ENCODE measurements at regions not wholly inside any gene's neighbourhood (a gene's known extent, or its start where the extent isn't known, plus 50 kb on each side); places are given as distances from the start of the nearest gene placed in this dataset.

- ATAC-seq (no peak), DNase-seq (ENCODE audit: low spot score in 2 of 2) (no peak)
- Mint-ChIP-seq H3K36me3 (no peaks in the 10 kb centered on the region), H3K9me3 (no peaks in the 10 kb centered on the region), H3K27ac (no peak overlapping the region)
Observed at GRCh38 chr3:107428051-107428858, 51.0 kb downstream of the CCDC54 start.

DNA sequence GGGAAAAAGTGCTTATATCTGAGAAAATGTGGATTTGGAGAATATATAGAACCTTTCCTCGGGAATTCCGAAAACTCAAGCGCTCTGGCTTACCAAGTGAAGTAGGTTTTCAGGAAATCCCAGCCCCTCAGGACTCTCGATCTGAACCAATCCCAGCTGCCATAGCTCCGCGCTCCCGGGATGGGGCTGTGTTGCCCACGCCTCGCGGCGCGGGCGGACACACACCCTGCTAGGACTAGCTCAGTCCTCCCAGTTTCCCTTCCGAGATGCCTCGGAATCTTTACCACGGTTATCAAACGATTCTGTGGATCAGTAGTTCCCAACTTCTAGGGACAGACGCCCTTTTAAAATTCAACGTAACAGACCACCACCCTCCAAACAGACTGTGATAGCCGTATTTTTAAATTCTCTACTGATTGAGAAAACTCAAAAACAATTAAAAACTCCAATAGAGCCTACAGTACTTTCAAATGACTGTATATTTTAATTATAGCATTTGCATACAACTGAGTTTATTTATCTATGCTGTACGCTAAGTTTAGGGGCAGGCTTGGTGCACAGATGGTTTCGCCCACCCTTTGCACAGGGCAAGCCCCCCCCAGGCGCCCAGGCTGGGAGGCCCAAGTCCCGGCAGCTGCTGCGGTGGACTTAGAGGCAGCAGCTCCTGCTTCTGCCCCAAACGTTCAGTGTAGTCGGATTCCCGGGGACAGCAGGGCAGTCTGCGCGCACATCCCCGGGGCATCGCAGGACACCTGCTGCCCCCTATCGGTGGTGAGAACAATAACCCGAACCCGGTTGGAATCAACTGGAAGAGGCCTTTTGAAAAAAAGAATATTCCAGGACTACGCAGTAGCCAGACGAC, 52.3 kb downstream of the CCDC54 start:
- peak; percentile 50 to 68 for ATAC-seq
- Mint-ChIP-seq H3K27ac (no peak overlapping the region), H3K36me3 (no peaks in the 10 kb centered on the region), H3K9me3 (no peaks in the 10 kb centered on the region)
- DNase-seq (ENCODE audit: low spot score in 2 of 2): peak; percentile 68 to 70

GRCh38 chr3:107430214-107430995, 53.2 kb downstream of the CCDC54 start:
- DNase-seq (ENCODE audit: low spot score in 2 of 2): peak in 1 of 2 donors; percentile 17
- H3K36me3 Mint-ChIP-seq: no peaks in the 10 kb centered on the region
- H3K27ac Mint-ChIP-seq: peak overlapping the region; percentile 19 to 73
- peak in 1 of 2 donors; percentile 32 for ATAC-seq
- H3K9me3 Mint-ChIP-seq: no peaks in the 10 kb centered on the region

DNA sequence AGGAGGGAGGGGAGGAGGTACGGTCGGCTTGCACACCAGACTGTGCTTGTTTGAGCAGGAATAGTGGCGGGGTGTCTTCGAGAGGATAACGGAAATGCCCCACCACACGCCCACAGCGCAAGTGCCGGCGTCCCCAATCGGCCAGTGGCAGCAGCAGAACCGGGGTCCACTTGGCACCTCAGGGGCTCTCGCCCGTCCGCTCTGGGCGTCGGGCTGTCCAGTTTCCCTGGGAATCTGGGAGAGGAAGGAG, 53.7 kb downstream of the CCDC54 start:
- Mint-ChIP-seq H3K9me3 (no peaks in the 10 kb centered on the region), H3K36me3 (no peaks in the 10 kb centered on the region), H3K27ac (peak overlapping the region; percentile 19 to 73)
- DNase-seq (ENCODE audit: low spot score in 2 of 2): peak in 1 of 2 donors; percentile 37
- peak; percentile 23 to 47 for ATAC-seq

GRCh38 chr3:107431246-107432012, 54.2 kb downstream of the CCDC54 start:
- Mint-ChIP-seq H3K27ac (peak overlapping the region; percentile 79 to 87), H3K9me3 (no peaks in the 10 kb centered on the region), H3K36me3 (no peaks in the 10 kb centered on the region)
- DNase-seq (ENCODE audit: low spot score in 2 of 2): peak; percentile 53 to 67
- peak; percentile 77 to 82 for ATAC-seq

- no peak for ATAC-seq
Observed at GRCh38 chr3:107432013-107432515, 54.8 kb downstream of the CCDC54 start.

DNA sequence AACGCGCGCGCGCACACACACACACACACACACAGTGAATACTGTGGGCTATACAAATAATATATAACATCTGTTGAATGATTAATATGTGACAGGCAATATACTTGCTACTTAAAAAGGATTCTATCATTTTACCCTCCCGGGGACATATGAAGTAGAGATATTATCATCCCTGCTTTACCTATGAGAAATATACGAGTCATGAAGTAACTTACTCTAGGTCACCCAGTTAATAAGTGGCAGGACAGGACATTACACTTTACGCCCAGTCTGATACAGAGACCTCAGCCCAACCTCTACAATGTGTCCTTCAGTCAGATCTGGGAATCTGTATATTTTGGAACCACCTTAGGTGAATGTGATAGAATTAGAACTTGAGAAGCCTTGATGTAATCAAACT, 55.4 kb downstream of the CCDC54 start:
- Mint-ChIP-seq H3K36me3 (no peaks in the 10 kb centered on the region), H3K27ac (peak overlapping the region in 1 of 2 donors; percentile 87), H3K9me3 (no peaks in the 10 kb centered on the region)
- ATAC-seq (no peak), DNase-seq (ENCODE audit: low spot score in 2 of 2) (no peak)

More at GRCh38 chr3:107432013-107432515, 54.8 kb downstream of the CCDC54 start:
- Mint-ChIP-seq H3K9me3 (no peaks in the 10 kb centered on the region), H3K27ac (peak overlapping the region; percentile 79 to 87), H3K36me3 (no peaks in the 10 kb centered on the region)
- no peak for DNase-seq (ENCODE audit: low spot score in 2 of 2)

DNA sequence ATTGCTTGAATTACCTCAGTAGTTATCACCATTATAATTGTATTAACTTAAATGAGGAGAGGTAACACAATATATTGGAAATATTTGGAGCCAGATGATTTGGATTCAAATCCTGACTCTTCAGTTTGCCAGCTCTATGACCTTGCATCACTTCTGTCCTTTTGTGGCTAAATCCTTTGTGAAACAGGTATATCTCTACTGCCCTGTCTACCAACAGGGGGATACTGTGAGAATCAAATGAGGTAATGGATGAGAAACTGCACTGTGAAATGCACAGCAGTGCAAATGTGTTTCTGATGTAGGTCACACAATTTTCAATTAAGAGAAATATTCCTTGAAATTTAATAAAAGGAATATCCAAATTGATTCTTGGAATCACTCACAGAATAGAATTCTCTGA, 58.8 kb downstream of the CCDC54 start:
- no peak for DNase-seq (ENCODE audit: low spot score in 2 of 2)
- H3K36me3 Mint-ChIP-seq: no peaks in the 10 kb centered on the region
- H3K9me3 Mint-ChIP-seq: no peaks in the 10 kb centered on the region
- ATAC-seq: no peak
- H3K27ac Mint-ChIP-seq: no peak overlapping the region

- no peaks in the 10 kb centered on the region for H3K9me3 Mint-ChIP-seq
- DNase-seq (ENCODE audit: low spot score in 2 of 2): no peak
- no peaks in the 10 kb centered on the region for H3K36me3 Mint-ChIP-seq
- no peak overlapping the region for H3K27ac Mint-ChIP-seq
- no peak for ATAC-seq
Observed at GRCh38 chr3:107438671-107439070, 61.4 kb downstream of the CCDC54 start.

- Mint-ChIP-seq H3K36me3 (no peaks in the 10 kb centered on the region), H3K9me3 (no peaks in the 10 kb centered on the region), H3K27ac (no peak overlapping the region)
- no peak for ATAC-seq
- no peak for DNase-seq (ENCODE audit: low spot score in 2 of 2)
Observed at GRCh38 chr3:107441617-107442016, 64.4 kb downstream of the CCDC54 start.

- DNase-seq (ENCODE audit: low spot score in 2 of 2): no peak
- Mint-ChIP-seq H3K27ac (no peak overlapping the region), H3K9me3 (no peaks in the 10 kb centered on the region), H3K36me3 (no peaks in the 10 kb centered on the region)
- ATAC-seq: no peak
Observed at GRCh38 chr3:107443461-107443860, 66.2 kb downstream of the CCDC54 start.

GRCh38 chr3:107446706-107447105, 69.5 kb downstream of the CCDC54 start:
- H3K27ac Mint-ChIP-seq: no peak overlapping the region

DNA sequence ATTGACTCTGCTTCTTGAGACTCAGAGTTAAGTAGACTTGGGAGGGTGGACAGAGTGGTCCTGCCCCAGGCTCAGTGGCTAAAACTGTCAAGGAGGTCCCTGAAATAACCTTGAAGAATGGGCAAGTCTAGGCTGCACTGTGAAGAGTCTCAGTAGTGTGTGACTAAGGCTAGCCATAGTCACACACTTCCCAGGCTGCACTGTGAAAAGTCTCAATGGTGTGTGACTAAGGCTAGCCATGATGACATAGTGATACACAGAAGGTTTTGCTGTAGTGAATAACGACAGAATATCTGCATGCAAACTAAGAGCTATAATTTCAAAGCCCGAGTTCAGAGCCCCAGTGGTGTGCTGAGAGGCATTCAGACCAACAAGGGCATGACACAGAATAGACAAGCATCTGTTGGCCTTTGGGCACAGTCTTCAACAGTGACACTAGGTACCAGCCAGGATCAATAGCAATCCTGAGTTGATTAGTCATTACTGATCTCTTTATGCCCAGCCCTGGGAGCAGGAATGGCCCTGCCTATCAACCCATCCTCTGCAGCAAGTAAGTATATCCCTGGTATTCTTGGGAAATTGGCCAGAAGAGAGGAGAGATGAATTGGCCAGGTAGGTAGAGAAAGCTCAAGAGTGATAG, 72.4 kb upstream of the BBX start:
- Mint-ChIP-seq H3K36me3 (no peaks in the 10 kb centered on the region), H3K9me3 (no peaks in the 10 kb centered on the region), H3K27ac (no peak overlapping the region)
- ATAC-seq (peak; percentile 89 to 95), DNase-seq (ENCODE audit: low spot score in 2 of 2) (peak in 1 of 2 donors; percentile 5)

More at GRCh38 chr3:107446706-107447105, 69.5 kb downstream of the CCDC54 start:
- no peaks in the 10 kb centered on the region for H3K9me3 Mint-ChIP-seq
- no peaks in the 10 kb centered on the region for H3K36me3 Mint-ChIP-seq
- DNase-seq (ENCODE audit: low spot score in 2 of 2) (no peak), ATAC-seq (peak in 1 of 2 donors; percentile 52)

- no peak overlapping the region for H3K27ac Mint-ChIP-seq
- H3K36me3 Mint-ChIP-seq: no peaks in the 10 kb centered on the region
- ATAC-seq: no peak
- no peaks in the 10 kb centered on the region for H3K9me3 Mint-ChIP-seq
- no peak for DNase-seq (ENCODE audit: low spot score in 2 of 2)
Observed at GRCh38 chr3:107452436-107452835, 70.3 kb upstream of the BBX start.

DNA sequence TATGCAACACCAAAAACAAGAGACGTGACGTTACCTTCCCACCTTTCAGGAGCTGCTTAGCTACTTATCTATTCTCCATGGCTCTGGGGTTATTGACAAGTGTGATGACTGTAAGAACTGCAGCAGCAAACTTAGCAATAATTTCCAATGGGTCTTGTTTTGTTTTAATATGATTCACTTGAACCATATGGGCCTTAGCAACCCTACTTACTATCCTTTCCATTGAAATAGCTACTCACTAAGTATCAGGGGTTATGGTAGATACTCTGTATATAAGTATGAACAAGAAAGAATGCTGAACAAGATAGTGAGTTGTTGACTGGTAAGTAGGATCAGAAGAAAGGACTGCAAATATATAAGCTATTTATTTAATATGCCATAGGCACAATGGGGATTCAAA, 69.3 kb upstream of the BBX start:
- no peaks in the 10 kb centered on the region for H3K9me3 Mint-ChIP-seq
- DNase-seq (ENCODE audit: low spot score in 2 of 2) (no peak), ATAC-seq (peak; percentile 12 to 69)

DNA sequence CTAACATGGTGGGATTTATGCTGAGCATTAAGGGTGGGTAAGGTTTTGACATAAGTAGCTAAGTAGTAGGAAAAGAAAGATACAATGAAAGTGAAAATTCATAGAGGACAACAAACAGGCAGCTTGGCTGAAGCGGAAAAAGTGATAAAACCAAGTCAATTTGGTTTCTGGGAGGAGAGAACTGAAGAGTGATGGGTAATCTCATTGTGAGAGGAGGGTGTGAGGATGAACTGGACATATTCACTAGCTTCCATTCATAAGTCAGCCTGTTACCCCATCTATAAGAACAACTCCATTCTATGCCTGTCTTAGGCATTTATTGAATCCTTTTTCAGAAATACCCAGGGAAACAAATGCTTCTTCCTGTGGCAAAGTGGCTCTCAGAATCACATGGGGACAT, 67.1 kb upstream of the BBX start:
- Mint-ChIP-seq H3K36me3 (no peaks in the 10 kb centered on the region), H3K27ac (no peak overlapping the region), H3K9me3 (no peaks in the 10 kb centered on the region)
- DNase-seq (ENCODE audit: low spot score in 2 of 2) (no peak), ATAC-seq (peak in 1 of 2 donors; percentile 56)

More for the DNA sequence above, 69.3 kb upstream of the BBX start:
- Mint-ChIP-seq H3K36me3 (no peaks in the 10 kb centered on the region), H3K27ac (no peak overlapping the region)
